HEK293T (cell line): ENCODE measurements at regions not wholly inside any gene's neighbourhood (a gene's known extent, or its start where the extent isn't known, plus 50 kb on each side); places are given as distances from the start of the nearest gene placed in this dataset.

Experiments
- CTCF ChIA-PET: fragments of 350-600 bp; formaldehyde crosslinking; extraction: SDS; loops from one replicate; lab custom pipeline; 2021; ENCODE audit warnings: antibody characterized with exemption, inconsistent platforms; lab: Yijun Ruan, JAX
- POLR2A ChIA-PET: fragments of 350-600 bp; formaldehyde crosslinking; extraction: SDS; loops from one replicate; lab custom pipeline; 2020; ENCODE audit warnings: antibody characterized with exemption, inconsistent platforms; lab: Yijun Ruan, JAX
- DNase-seq: peaks from one replicate; pipeline ENCODE4 v3.0.0; 2012; ENCODE audit warnings: mixed read lengths; ENCODE audit errors: extremely low spot score
- ARNT ChIP-seq: fragments of 450-650 bp; IDR thresholded peaks from 2 replicates; pipeline ENCODE4 v1.6.1; 2017; ENCODE audit warnings: mild to moderate bottlenecking
- BHLHE40 ChIP-seq: fragments of 450-650 bp; IDR thresholded peaks from 2 replicates; pipeline ENCODE4 v1.6.1; 2016; ENCODE audit warnings: mild to moderate bottlenecking, moderate library complexity, borderline replicate concordance
- CTBP1 ChIP-seq: fragments of 450-650 bp; IDR thresholded peaks from 2 replicates; pipeline ENCODE4 v1.6.1; 2016; ENCODE audit warnings: borderline replicate concordance
- ELF4 ChIP-seq: fragments of 450-650 bp; IDR thresholded peaks from 2 replicates; pipeline ENCODE4 v1.6.1; 2017; ENCODE audit warnings: antibody characterized with exemption
- FOXA1 ChIP-seq: fragments of 450-650 bp; IDR thresholded peaks from 2 replicates; pipeline ENCODE4 v1.6.1; 2016; ENCODE audit warnings: mild to moderate bottlenecking
- FOXK2 ChIP-seq: fragments of 450-650 bp; IDR thresholded peaks from 2 replicates; pipeline ENCODE4 v1.6.1; 2016; ENCODE audit warnings: mild to moderate bottlenecking
- FOXM1 ChIP-seq: fragments of 450-650 bp; IDR thresholded peaks from 2 replicates; pipeline ENCODE4 v1.6.1; 2017; ENCODE audit warnings: mild to moderate bottlenecking, borderline replicate concordance
- HDGF ChIP-seq: fragments of 450-650 bp; IDR thresholded peaks from 2 replicates; pipeline ENCODE4 v1.6.1; 2017; ENCODE audit warnings: antibody characterized with exemption, borderline replicate concordance
- L3MBTL2 ChIP-seq: fragments of 450-650 bp; conservative IDR thresholded peaks from 2 replicates; pipeline ENCODE4 v1.6.1; 2016; ENCODE audit warnings: mild to moderate bottlenecking
- LEF1 ChIP-seq: fragments of 450-650 bp; IDR thresholded peaks from 2 replicates; pipeline ENCODE4 v1.6.1; 2017; ENCODE audit warnings: mild to moderate bottlenecking, borderline replicate concordance
- NFRKB ChIP-seq: fragments of 450-650 bp; IDR thresholded peaks from 2 replicates; pipeline ENCODE4 v1.6.1; 2016; ENCODE audit warnings: mild to moderate bottlenecking, moderate library complexity
- PKNOX1 ChIP-seq: fragments of 450-650 bp; IDR thresholded peaks from 2 replicates; pipeline ENCODE4 v1.6.1; 2016
- SP1 ChIP-seq: fragments of 450-650 bp; IDR thresholded peaks from 2 replicates; pipeline ENCODE4 v1.6.1; 2017
- SUZ12 ChIP-seq: fragments of 450-650 bp; IDR thresholded peaks from 2 replicates; pipeline ENCODE4 v1.6.1; 2016; ENCODE audit warnings: mild to moderate bottlenecking
- TARDBP ChIP-seq: fragments of 450-650 bp; IDR thresholded peaks from 2 replicates; pipeline ENCODE4 v1.6.1; 2016
- ZNF384 ChIP-seq: fragments of 450-650 bp; IDR thresholded peaks from 2 replicates; pipeline ENCODE4 v1.6.1; 2016

DNA sequence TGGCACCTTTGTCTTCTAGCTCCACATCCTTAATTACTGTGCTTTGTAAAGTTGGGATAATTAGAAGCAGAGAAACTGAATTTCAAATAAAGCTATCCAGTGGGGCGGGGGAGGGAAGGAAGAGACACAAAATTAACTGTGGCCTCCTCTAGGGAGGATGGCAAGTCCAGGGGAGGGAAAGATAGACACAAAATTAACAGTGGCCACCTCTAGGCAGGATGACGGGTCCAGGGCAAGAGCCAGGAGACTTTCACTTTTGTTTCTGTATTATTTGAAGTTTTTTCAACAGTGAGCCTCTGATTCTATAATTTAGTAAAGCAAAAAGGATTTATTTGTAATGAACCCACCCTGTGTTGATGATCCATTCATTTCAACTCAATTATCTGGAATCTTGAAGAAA is 335.9 kb downstream of the MSX2 start:
- CTCF ChIA-PET = interaction anchor here (0.7 kb wide), 1 partner anchor 15 kb away, joined by 3 read pairs; no protein-coding TSS in a partner anchor
- TF ChIP-seq FOXA1 (no peak), HDGF (no peak), FOXM1 (no peak), LEF1 (no peak), SP1 (no peak), PKNOX1 (no peak), CTBP1 (no peak), L3MBTL2 (no peak), TARDBP (no peak), SUZ12 (no peak), ZNF384 (no peak), NFRKB (no peak), ELF4 (no peak)
- no peak for DNase-seq
- POLR2A ChIA-PET = no interaction called here

DNA sequence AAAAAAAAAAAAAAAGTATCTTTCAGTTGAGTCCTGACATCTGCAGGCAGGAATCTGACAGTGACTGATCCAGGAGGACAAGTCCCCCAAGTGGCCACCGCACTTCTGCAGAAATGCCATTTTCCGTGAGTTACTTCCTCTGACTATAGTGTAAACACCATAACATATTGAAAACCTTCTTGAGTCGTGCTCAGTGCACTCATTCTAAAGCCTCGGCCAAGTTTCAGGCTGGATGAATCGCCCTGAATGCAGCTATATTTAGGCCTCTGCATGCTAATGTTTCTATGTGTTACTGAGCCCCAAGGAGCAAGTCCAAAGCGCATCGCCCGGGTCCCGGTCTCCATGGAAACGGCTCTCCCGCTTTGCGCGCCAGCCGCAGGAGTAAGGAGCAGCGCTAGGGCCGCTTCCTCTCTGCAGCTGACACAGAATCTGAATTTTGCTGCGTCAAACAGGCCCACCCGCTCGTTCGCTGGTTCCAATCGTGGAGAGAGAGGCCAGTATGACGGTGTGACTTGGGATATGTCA is 335.4 kb downstream of the MSX2 start:
- TF ChIP-seq PKNOX1 (no peak), TARDBP (no peak), ARNT (no peak), ELF4 (no peak), FOXA1 (no peak), HDGF (no peak), FOXM1 (no peak), LEF1 (no peak), CTBP1 (no peak), NFRKB (no peak), FOXK2 (no peak), SUZ12 (no peak), L3MBTL2 (no peak)
- ChIA-PET CTCF (interaction anchor here (0.7 kb wide), 1 partner anchor 14 kb away, joined by 3 read pairs; no protein-coding TSS in a partner anchor), POLR2A (no interaction called here)

DNA sequence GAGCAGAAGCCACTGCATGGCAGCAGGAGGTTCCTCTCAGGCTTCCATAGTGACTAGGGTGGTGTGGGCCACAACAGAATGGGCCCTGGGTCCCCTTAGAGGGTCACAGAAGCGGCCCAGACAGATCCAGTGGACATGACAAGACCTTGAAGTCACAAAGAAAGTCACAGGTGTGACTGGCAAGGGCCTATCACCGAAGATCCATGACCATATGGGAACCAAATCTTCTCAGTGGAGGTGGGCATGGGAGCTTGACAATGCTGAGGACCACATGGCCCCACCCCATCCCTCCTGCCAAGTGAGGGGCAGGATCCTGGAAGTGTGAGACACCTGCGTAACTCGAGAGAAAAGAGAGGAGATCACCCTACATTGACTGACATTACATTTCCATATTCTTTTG is 332.4 kb downstream of the MSX2 start:
- ChIA-PET POLR2A (no interaction called here), CTCF (no interaction called here)
- no peak for TF ChIP-seq ELF4
- no peak for TF ChIP-seq BHLHE40
- TF ChIP-seq PKNOX1 = no peak
- no peak for TF ChIP-seq L3MBTL2
- TF ChIP-seq SP1 = no peak
- no peak for TF ChIP-seq SUZ12
- no peak for TF ChIP-seq HDGF
- TF ChIP-seq ARNT = no peak
- DNase-seq = no peak

More for the DNA sequence above, 335.4 kb downstream of the MSX2 start:
- peak; percentile 38 for DNase-seq

- TF ChIP-seq LEF1 (no peak), CTBP1 (no peak), ZNF384 (no peak), L3MBTL2 (no peak), SUZ12 (no peak), ELF4 (no peak), HDGF (no peak)
- CTCF ChIA-PET = no interaction called here
- DNase-seq = no peak
- POLR2A ChIA-PET = no interaction called here
Observed at GRCh38 chr5:175054243-175054642, 329.9 kb downstream of the MSX2 start.

GRCh38 chr5:175052351-175052750 is 328.0 kb downstream of the MSX2 start:
- TF ChIP-seq TARDBP (no peak), L3MBTL2 (no peak), HDGF (no peak), ARNT (no peak), FOXM1 (no peak), ZNF384 (no peak), FOXK2 (no peak), LEF1 (no peak), ELF4 (no peak), FOXA1 (no peak), PKNOX1 (no peak), SUZ12 (no peak)
- ChIA-PET POLR2A (no interaction called here), CTCF (no interaction called here)
- DNase-seq = no peak

- DNase-seq = no peak
- CTCF ChIA-PET = no interaction called here
- no peak for TF ChIP-seq SUZ12
- no peak for TF ChIP-seq ZNF384
- TF ChIP-seq HDGF = no peak
- POLR2A ChIA-PET = no interaction called here
Observed at GRCh38 chr5:175047048-175047447, 322.7 kb downstream of the MSX2 start.
